Esophagus (tissue), 2 donors: ENCODE measurements at regions not wholly inside any gene's neighbourhood (a gene's known extent, or its start where the extent isn't known, plus 50 kb on each side); places are given as distances from the start of the nearest gene placed in this dataset.

Experiments used
- H3K27ac ChIP-seq, 2 donors: one replicate each; pipeline ENCODE4 v1.5.1; 2013; ENCODE audit warnings: low read depth in 2 of 2, mild to moderate bottlenecking in 2 of 2, inconsistent platforms in 1 of 2, low read length in 1 of 2, moderate library complexity in 1 of 2
- H3K27me3 ChIP-seq, 2 donors: one replicate each; pipeline ENCODE4 v1.6.1; 2013; ENCODE audit warnings: low read length in 2 of 2, control low read depth in 1 of 2, mild to moderate bottlenecking in 1 of 2; ENCODE audit not compliant: insufficient read depth in 2 of 2, control insufficient read depth in 1 of 2
- H3K36me3 ChIP-seq, 2 donors: one replicate each; pipeline ENCODE4 v1.6.1; 2013; ENCODE audit warnings: low read length in 1 of 2; ENCODE audit not compliant: control insufficient read depth in 2 of 2, insufficient read depth in 2 of 2
- H3K4me1 ChIP-seq, 2 donors: one replicate each; pipeline ENCODE4 v1.6.1; 2013; ENCODE audit warnings: low read length in 1 of 2; ENCODE audit not compliant: control insufficient read depth in 2 of 2, insufficient read depth in 2 of 2
- H3K4me3 ChIP-seq, 2 donors: one replicate each; pipeline ENCODE4 v1.5.1; 2013; ENCODE audit warnings: low read length in 2 of 2, mild to moderate bottlenecking in 2 of 2, low read depth in 1 of 2, moderate library complexity in 1 of 2
- H3K9me3 ChIP-seq, 2 donors: one replicate each; pipeline ENCODE4 v1.6.1; 2013; ENCODE audit warnings: mild to moderate bottlenecking in 2 of 2, low read depth in 1 of 2, low read length in 1 of 2, moderate library complexity in 1 of 2; ENCODE audit not compliant: control insufficient read depth in 2 of 2, insufficient read depth in 1 of 2
- WGBS, 2 donors: extraction: QIAGEN DNeasy Blood & Tissue Kit; methylation state at CpG; one replicate each; pipeline ENCODE4 v1.1.7; 2013; 5-methylcytosine and 5-hydroxymethylcytosine counted together
- donor health status: healthy with polysubstance abuse.
- donor health status: Bipolar disorder and iron deficiency.

DNA sequence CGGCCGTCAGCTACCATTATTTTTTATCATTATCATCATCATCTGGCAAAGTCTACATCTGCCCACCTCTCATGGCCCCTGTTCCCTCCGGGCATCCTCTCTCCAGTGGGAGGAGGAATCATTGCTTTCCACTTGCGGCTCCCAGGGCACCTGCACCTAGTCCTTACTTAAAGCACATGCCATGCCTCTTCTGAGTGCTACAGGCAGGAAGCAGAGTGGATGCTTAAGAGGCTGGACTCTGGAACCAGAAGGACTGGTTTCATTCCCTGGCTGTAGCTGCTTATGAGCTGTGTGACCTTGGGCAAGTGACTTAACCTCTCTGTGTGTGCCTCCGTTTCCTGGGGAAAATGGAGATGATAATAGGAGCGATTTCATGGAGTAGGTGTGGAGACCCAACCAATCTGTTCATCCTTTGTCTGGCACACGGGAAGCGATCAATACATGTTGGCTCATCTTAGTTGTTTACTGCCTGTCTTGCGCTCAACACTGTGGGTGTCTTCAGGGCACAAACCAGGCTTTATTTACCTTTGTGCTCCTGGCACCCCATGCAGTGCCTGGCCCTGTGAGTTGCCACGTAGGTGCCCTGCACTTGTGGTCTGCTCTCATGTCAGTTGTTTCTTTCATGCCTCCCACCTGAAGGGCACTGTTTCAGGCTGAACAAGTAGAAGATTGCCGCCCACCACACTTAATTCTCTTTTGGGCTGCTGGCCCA, 317.0 kb upstream of the SULF2 start:
- Histone ChIP-seq H3K27ac (no peak overlapping the region), H3K36me3 (no peaks in the 10 kb centered on the region), H3K9me3 (peaks cover 0 to 4% of the 10 kb centered on the region in 2 donors), H3K4me3 (no peak overlapping the region), H3K27me3 (no peaks in the 10 kb centered on the region), H3K4me1 (peaks cover 0 to 9% of the 10 kb centered on the region in 2 donors)
- 78 to 84% methylated on average over 11 of the region's 11 CpGs for WGBS, 2 donors

DNA sequence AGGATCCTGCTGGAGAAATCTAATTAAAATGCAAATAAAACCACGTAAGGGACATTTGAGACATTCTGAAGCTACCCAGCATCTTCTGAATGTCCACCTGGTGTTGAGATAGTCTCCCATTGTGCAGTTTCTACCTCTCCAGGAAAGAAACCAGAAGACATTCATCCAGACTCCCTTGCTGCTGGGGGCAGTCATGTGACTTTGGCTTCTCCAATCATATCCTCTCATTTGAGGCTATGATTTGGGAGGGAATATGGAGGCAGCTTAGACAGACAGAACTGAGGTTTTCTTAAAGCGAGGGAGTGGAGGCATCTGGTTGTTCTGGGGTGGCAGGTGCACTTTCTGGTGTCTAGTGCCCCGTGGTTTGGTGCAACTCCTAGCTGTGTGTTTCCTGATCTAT, 315.2 kb upstream of the SULF2 start:
- no peaks in the 10 kb centered on the region for H3K36me3 ChIP-seq
- H3K27me3 ChIP-seq, result no peaks in the 10 kb centered on the region
- 87 to 91% methylated on average over 3 of the region's 3 CpGs for WGBS, 2 donors
- peaks cover 0 to 9% of the 10 kb centered on the region in 2 donors for H3K4me1 ChIP-seq
- H3K9me3 ChIP-seq, result no peaks in the 10 kb centered on the region
- no peak overlapping the region for H3K4me3 ChIP-seq
- H3K27ac ChIP-seq, result no peak overlapping the region

DNA sequence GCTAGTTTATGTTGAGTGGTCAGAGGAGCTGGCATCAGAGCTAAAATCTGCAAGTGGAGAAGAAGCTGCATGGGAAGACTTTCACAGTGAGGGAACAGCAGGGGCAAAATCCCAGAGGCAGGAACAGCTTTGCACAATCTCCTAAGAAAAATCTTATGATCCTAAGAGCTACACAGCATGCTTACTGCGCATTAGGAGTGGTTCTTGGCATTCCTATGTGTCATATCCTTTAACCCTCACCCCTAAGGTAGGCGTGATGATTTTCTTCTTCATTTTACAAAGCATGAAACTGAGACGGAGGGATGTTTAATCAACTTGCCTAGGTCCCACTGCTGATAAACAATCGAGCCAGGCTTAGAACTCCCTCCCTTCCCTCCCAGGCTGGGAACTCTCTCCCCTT, 313.6 kb upstream of the SULF2 start:
- no peaks in the 10 kb centered on the region for H3K27me3 ChIP-seq
- no peak overlapping the region for H3K4me3 ChIP-seq
- peaks cover 0 to 9% of the 10 kb centered on the region in 2 donors for H3K4me1 ChIP-seq
- no peaks in the 10 kb centered on the region for H3K36me3 ChIP-seq
- H3K9me3 ChIP-seq, result no peaks in the 10 kb centered on the region
- 64 to 71% methylated on average over 4 of the region's 4 CpGs for WGBS, 2 donors
- no peak overlapping the region for H3K27ac ChIP-seq

- Histone ChIP-seq H3K36me3 (no peaks in the 10 kb centered on the region), H3K27ac (no peak overlapping the region), H3K27me3 (no peaks in the 10 kb centered on the region), H3K4me1 (peaks cover 0 to 9% of the 10 kb centered on the region in 2 donors), H3K4me3 (no peak overlapping the region), H3K9me3 (no peaks in the 10 kb centered on the region)
- 82 to 92% methylated on average over 2 of the region's 2 CpGs for WGBS, 2 donors
Observed at GRCh38 chr20:48098099-48098498, 312.8 kb upstream of the SULF2 start.

DNA sequence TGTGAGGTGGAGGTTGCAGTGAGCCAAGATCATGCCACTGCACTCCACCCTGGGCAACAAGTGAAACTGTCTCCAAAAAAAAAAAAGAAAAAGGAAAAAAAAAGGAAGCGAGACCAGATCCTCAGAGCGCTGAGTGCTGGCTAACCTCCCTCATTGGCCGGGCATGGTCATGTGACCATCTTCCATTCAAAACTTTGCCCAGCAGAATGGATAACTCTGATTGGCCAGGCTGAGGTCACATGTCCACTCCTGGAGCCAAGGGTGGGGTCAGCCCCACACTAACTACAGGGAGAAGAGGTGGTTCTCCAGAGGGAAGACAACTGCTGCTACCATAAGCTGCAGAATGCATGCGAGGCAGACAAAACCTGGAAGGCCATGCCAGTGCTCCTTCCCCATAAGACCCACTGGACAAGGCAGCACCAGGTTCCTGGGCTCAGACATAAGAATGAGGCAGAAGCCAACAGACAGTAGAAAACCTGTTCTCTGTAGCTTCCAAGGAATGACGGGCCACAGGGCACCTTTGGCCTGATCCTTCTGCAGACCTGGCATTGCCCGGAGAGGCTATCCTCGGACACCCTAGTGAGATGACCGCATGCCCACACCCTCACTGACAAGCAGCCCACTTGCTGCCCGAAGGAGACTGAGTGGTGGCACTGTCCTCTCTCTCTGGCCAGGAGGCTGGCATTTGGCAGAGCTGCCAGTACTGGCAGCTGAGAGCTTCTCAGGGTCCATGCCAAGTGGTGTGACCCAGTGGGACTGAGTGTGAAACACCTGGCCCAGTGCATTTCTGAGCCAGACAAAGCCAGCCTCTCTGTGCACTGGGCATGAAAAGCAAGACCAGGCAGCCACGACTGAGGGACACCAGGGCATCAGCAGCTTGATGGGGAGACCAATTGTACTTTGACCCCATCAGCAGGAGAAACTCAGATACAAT, 311.9 kb upstream of the SULF2 start:
- H3K27ac ChIP-seq, result no peak overlapping the region
- H3K4me3 ChIP-seq, result no peak overlapping the region
- no peaks in the 10 kb centered on the region for H3K27me3 ChIP-seq
- no peaks in the 10 kb centered on the region for H3K9me3 ChIP-seq
- H3K36me3 ChIP-seq, result no peaks in the 10 kb centered on the region
- WGBS, 2 donors, result 84 to 92% methylated on average over 10 of the region's 10 CpGs
- peaks cover 0 to 5% of the 10 kb centered on the region in 2 donors for H3K4me1 ChIP-seq

DNA sequence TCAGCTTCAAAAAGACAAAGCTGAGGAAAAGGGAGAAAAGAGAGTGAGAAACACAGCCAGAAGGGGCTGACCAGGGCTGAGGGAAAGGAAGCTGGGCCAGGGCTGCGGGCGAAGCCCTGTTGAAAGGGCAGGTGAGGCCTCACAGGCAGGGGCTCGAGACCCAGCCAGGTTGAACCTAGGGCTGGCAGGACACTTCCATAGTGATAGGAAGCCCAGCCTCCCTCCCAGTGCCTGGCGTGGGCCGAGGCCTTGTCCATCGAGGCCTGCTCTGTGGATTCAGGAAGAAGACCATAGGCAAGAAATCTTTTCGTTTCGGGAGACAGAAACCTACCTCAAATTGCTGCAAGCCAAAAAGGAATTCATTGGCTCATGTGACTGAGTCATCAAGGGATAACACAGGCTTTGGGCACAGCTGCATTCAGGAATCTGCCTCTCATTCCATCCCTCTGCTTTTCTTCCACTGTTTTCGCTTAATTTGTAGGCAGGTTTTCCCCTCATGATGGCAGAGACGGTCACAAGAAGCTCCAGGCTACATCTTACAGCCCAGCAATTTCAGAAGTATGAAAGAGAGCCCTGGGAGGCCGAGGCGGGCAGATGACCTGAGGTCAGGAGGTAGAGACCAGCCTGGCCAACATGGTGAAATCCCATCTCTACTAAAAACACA, 311.1 kb upstream of the SULF2 start:
- Histone ChIP-seq H3K4me1 (peaks cover 0 to 2% of the 10 kb centered on the region in 2 donors), H3K4me3 (no peak overlapping the region), H3K27me3 (no peaks in the 10 kb centered on the region), H3K9me3 (no peaks in the 10 kb centered on the region), H3K27ac (no peak overlapping the region), H3K36me3 (no peaks in the 10 kb centered on the region)
- 89 to 94% methylated on average over 12 of the region's 12 CpGs for WGBS, 2 donors

- Histone ChIP-seq H3K4me1 (peaks cover 0 to 2% of the 10 kb centered on the region in 2 donors), H3K27ac (no peak overlapping the region), H3K27me3 (no peaks in the 10 kb centered on the region), H3K4me3 (no peak overlapping the region), H3K9me3 (no peaks in the 10 kb centered on the region), H3K36me3 (no peaks in the 10 kb centered on the region)
- 85 to 91% methylated on average over 7 of the region's 7 CpGs for WGBS, 2 donors
Observed at GRCh38 chr20:48094944-48095343, 309.7 kb upstream of the SULF2 start.

GRCh38 chr20:48094196-48094749, 309.0 kb upstream of the SULF2 start:
- WGBS, 2 donors, result 83 to 91% methylated on average over 5 of the region's 5 CpGs
- Histone ChIP-seq H3K36me3 (no peaks in the 10 kb centered on the region), H3K4me1 (peaks cover 0 to 2% of the 10 kb centered on the region in 2 donors)

DNA sequence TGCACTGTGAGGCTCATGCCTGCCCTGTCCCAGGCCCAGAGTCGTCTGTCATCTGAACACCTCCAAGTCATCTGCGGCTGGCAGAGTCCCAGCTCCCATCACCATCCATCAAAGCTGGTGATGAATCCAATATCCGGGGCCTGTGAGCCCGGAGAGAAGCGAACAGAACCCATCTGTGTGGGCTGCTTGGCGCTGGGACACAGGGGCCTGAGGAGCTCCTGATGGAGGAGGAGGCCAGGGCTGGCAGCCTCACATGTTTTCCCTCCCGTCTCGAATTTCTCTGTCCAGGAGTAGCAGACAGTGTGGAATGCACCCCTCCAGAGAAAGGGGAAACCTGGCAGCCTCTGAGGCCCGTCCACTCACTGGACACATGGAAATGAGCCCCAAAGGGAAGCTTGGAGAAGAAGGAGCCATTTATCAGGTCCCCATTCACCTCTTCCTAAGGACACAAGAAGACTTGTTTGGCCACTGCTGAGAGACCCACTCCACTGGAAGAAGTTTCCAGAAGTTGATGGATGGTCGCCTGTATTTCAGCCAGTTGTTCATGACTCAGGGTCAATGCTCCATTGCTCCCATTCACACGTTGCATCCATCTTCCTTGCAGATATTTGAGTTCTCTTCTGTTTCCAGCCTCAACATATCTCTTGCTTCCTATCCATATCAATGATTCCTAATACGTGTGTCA, 307.5 kb upstream of the SULF2 start:
- H3K4me3 ChIP-seq, result no peak overlapping the region
- peaks cover 0 to 1% of the 10 kb centered on the region in 2 donors for H3K4me1 ChIP-seq
- H3K9me3 ChIP-seq, result no peaks in the 10 kb centered on the region
- no peaks in the 10 kb centered on the region for H3K36me3 ChIP-seq
- 74 to 80% methylated on average over 12 of the region's 12 CpGs for WGBS, 2 donors
- no peak overlapping the region for H3K27ac ChIP-seq
- no peaks in the 10 kb centered on the region for H3K27me3 ChIP-seq

More at GRCh38 chr20:48094196-48094749, 309.0 kb upstream of the SULF2 start:
- no peak overlapping the region for H3K27ac ChIP-seq
- no peaks in the 10 kb centered on the region for H3K9me3 ChIP-seq
- no peaks in the 10 kb centered on the region for H3K27me3 ChIP-seq
- no peak overlapping the region for H3K4me3 ChIP-seq
